ENCODE measurements at regions not wholly inside any gene's neighbourhood (a gene's known extent, or its start where the extent isn't known, plus 50 kb on each side); places are given as distances from the start of the nearest gene placed in this dataset.
A peak's percentile ranks its signal among the peaks of the same experiment; 100 is the strongest.
"Not testable (repeated sequence)": the region's sequence is repeated elsewhere in the genome, so short reads cannot be mapped to it uniquely, and the experiment has no call there.

GRCh38 chr11:90491466-90491865 is 268.6 kb upstream of the CHORDC1 start:
- Histone ChIP-seq H3K4me1 (ENCODE audit: control extremely low read depth in 1 of 4, control insufficient read depth in 4 of 4, insufficient read depth in 4 of 4, low read length in 3 of 4) (no peaks in the 10 kb centered on the region), H3K36me3 (ENCODE audit: control insufficient read depth in 4 of 4, insufficient read depth in 4 of 4, low read length in 3 of 4) (no peaks in the 10 kb centered on the region), H3K27ac (ENCODE audit: insufficient read depth in 1 of 2, low read depth in 1 of 2, low read length in 2 of 2, poor library complexity in 1 of 2, severe bottlenecking in 2 of 2) (no peak overlapping the region), H3K27me3 (replicated peaks in 2 of 5; ENCODE audit: control insufficient read depth in 4 of 5, insufficient read depth in 5 of 5, low read length in 4 of 5) (no peaks in the 10 kb centered on the region), H3K9me3 (ENCODE audit: control extremely low read depth in 1 of 5, control insufficient read depth in 4 of 5, insufficient read depth in 2 of 5, low read depth in 1 of 5, low read length in 4 of 5) (no peaks in the 10 kb centered on the region), H3K4me3 (ENCODE audit: control insufficient read depth in 1 of 7, extremely low read depth in 1 of 7, insufficient read depth in 4 of 7, low read depth in 2 of 7, low read length in 6 of 7) (no peak overlapping the region)
- 83% methylated on average over 1 of the region's 2 CpGs for WGBS (ENCODE audit: insufficient coverage)
- POLR2A ChIA-PET, result no interaction called here
- CTCF ChIA-PET, result no interaction called here
- DNase-seq, result no peak

GRCh38 chr11:90476442-90477007 is 253.7 kb upstream of the CHORDC1 start:
- Histone ChIP-seq H3K27ac (ENCODE audit: insufficient read depth in 1 of 2, low read depth in 1 of 2, low read length in 2 of 2, poor library complexity in 1 of 2, severe bottlenecking in 2 of 2) (no peak overlapping the region), H3K4me1 (ENCODE audit: control extremely low read depth in 1 of 4, control insufficient read depth in 4 of 4, insufficient read depth in 4 of 4, low read length in 3 of 4) (no peaks in the 10 kb centered on the region), H3K36me3 (ENCODE audit: control insufficient read depth in 4 of 4, insufficient read depth in 4 of 4, low read length in 3 of 4) (no peaks in the 10 kb centered on the region), H3K4me3 (ENCODE audit: control insufficient read depth in 1 of 7, extremely low read depth in 1 of 7, insufficient read depth in 4 of 7, low read depth in 2 of 7, low read length in 6 of 7) (no peak overlapping the region), H3K9me3 (ENCODE audit: control extremely low read depth in 1 of 5, control insufficient read depth in 4 of 5, insufficient read depth in 2 of 5, low read depth in 1 of 5, low read length in 4 of 5) (no peaks in the 10 kb centered on the region), H3K27me3 (replicated peaks in 2 of 5; ENCODE audit: control insufficient read depth in 4 of 5, insufficient read depth in 5 of 5, low read length in 4 of 5) (no peaks in the 10 kb centered on the region)
- CTCF ChIA-PET, result interaction anchor here (0.6 to 1.4 kb wide), 4 partner anchors 10 to 48 kb away, joined by 3 to 5 read pairs (median 3); no protein-coding TSS in a partner anchor
- WGBS (ENCODE audit: insufficient coverage), result 14% methylated on average over 1 of the region's 2 CpGs
- DNase-seq, result peak; percentile 56 to 79 (median 77)
- POLR2A ChIA-PET, result no interaction called here

GRCh38 chr11:90468923-90469322 is 246.1 kb upstream of the CHORDC1 start:
- ChIA-PET CTCF (no interaction called here), POLR2A (no interaction called here)
- H3K4me1 ChIP-seq (ENCODE audit: control extremely low read depth in 1 of 4, control insufficient read depth in 4 of 4, insufficient read depth in 4 of 4, low read length in 3 of 4), result no peaks in the 10 kb centered on the region
- no CpG with 5 or more reads among the region's 2 CpGs for WGBS (ENCODE audit: insufficient coverage)
- H3K4me3 ChIP-seq (ENCODE audit: control insufficient read depth in 1 of 7, extremely low read depth in 1 of 7, insufficient read depth in 4 of 7, low read depth in 2 of 7, low read length in 6 of 7), result no peak overlapping the region
- H3K9me3 ChIP-seq (ENCODE audit: control extremely low read depth in 1 of 5, control insufficient read depth in 4 of 5, insufficient read depth in 2 of 5, low read depth in 1 of 5, low read length in 4 of 5), result no peaks in the 10 kb centered on the region
- no peak overlapping the region for H3K27ac ChIP-seq (ENCODE audit: insufficient read depth in 1 of 2, low read depth in 1 of 2, low read length in 2 of 2, poor library complexity in 1 of 2, severe bottlenecking in 2 of 2)
- no peaks in the 10 kb centered on the region for H3K27me3 ChIP-seq (replicated peaks in 2 of 5; ENCODE audit: control insufficient read depth in 4 of 5, insufficient read depth in 5 of 5, low read length in 4 of 5)
- no peaks in the 10 kb centered on the region for H3K36me3 ChIP-seq (ENCODE audit: control insufficient read depth in 4 of 4, insufficient read depth in 4 of 4, low read length in 3 of 4)
- no peak for DNase-seq

GRCh38 chr11:90465553-90465952 is 242.7 kb upstream of the CHORDC1 start:
- ChIA-PET CTCF (no interaction called here), POLR2A (no interaction called here)
- Histone ChIP-seq H3K27me3 (replicated peaks in 2 of 5; ENCODE audit: control insufficient read depth in 4 of 5, insufficient read depth in 5 of 5, low read length in 4 of 5) (peaks cover 0 to 1% (median 0%) of the 10 kb centered on the region in 5 experiments), H3K36me3 (ENCODE audit: control insufficient read depth in 4 of 4, insufficient read depth in 4 of 4, low read length in 3 of 4) (no peaks in the 10 kb centered on the region), H3K27ac (ENCODE audit: insufficient read depth in 1 of 2, low read depth in 1 of 2, low read length in 2 of 2, poor library complexity in 1 of 2, severe bottlenecking in 2 of 2) (no peak overlapping the region), H3K4me3 (ENCODE audit: control insufficient read depth in 1 of 7, extremely low read depth in 1 of 7, insufficient read depth in 4 of 7, low read depth in 2 of 7, low read length in 6 of 7) (no peak overlapping the region), H3K9me3 (ENCODE audit: control extremely low read depth in 1 of 5, control insufficient read depth in 4 of 5, insufficient read depth in 2 of 5, low read depth in 1 of 5, low read length in 4 of 5) (no peaks in the 10 kb centered on the region), H3K4me1 (ENCODE audit: control extremely low read depth in 1 of 4, control insufficient read depth in 4 of 4, insufficient read depth in 4 of 4, low read length in 3 of 4) (no peaks in the 10 kb centered on the region)
- WGBS (ENCODE audit: insufficient coverage), result 100% methylated on average over 2 of the region's 5 CpGs
- DNase-seq, result no peak

- 88% methylated on average over 5 of the region's 6 CpGs for WGBS (ENCODE audit: insufficient coverage)
- DNase-seq; H3K9me3 ChIP-seq (ENCODE audit: control extremely low read depth in 1 of 5, control insufficient read depth in 4 of 5, insufficient read depth in 2 of 5, low read depth in 1 of 5, low read length in 4 of 5); H3K27me3 ChIP-seq (replicated peaks in 2 of 5; ENCODE audit: control insufficient read depth in 4 of 5, insufficient read depth in 5 of 5, low read length in 4 of 5); CTCF ChIA-PET; H3K27ac ChIP-seq (ENCODE audit: insufficient read depth in 1 of 2, low read depth in 1 of 2, low read length in 2 of 2, poor library complexity in 1 of 2, severe bottlenecking in 2 of 2); H3K4me1 ChIP-seq (ENCODE audit: control extremely low read depth in 1 of 4, control insufficient read depth in 4 of 4, insufficient read depth in 4 of 4, low read length in 3 of 4); H3K36me3 ChIP-seq (ENCODE audit: control insufficient read depth in 4 of 4, insufficient read depth in 4 of 4, low read length in 3 of 4); POLR2A ChIA-PET; H3K4me3 ChIP-seq (ENCODE audit: control insufficient read depth in 1 of 7, extremely low read depth in 1 of 7, insufficient read depth in 4 of 7, low read depth in 2 of 7, low read length in 6 of 7): not testable (repeated sequence)
Measured at GRCh38 chr11:90455347-90455920, 232.6 kb upstream of the CHORDC1 start.

GRCh38 chr11:90453525-90453924 is 230.7 kb upstream of the CHORDC1 start:
- H3K27ac ChIP-seq (ENCODE audit: insufficient read depth in 1 of 2, low read depth in 1 of 2, low read length in 2 of 2, poor library complexity in 1 of 2, severe bottlenecking in 2 of 2), result no peak overlapping the region
- no peak overlapping the region for H3K4me3 ChIP-seq (ENCODE audit: control insufficient read depth in 1 of 7, extremely low read depth in 1 of 7, insufficient read depth in 4 of 7, low read depth in 2 of 7, low read length in 6 of 7)
- DNase-seq, result no peak
- H3K4me1 ChIP-seq (ENCODE audit: control extremely low read depth in 1 of 4, control insufficient read depth in 4 of 4, insufficient read depth in 4 of 4, low read length in 3 of 4), result no peaks in the 10 kb centered on the region
- CTCF ChIA-PET, result no interaction called here
- H3K27me3 ChIP-seq (replicated peaks in 2 of 5; ENCODE audit: control insufficient read depth in 4 of 5, insufficient read depth in 5 of 5, low read length in 4 of 5), result no peaks in the 10 kb centered on the region
- H3K36me3 ChIP-seq (ENCODE audit: control insufficient read depth in 4 of 4, insufficient read depth in 4 of 4, low read length in 3 of 4), result no peaks in the 10 kb centered on the region
- POLR2A ChIA-PET, result no interaction called here
- H3K9me3 ChIP-seq (ENCODE audit: control extremely low read depth in 1 of 5, control insufficient read depth in 4 of 5, insufficient read depth in 2 of 5, low read depth in 1 of 5, low read length in 4 of 5), result no peaks in the 10 kb centered on the region

GRCh38 chr11:90449606-90450005 is 226.8 kb upstream of the CHORDC1 start:
- Histone ChIP-seq H3K4me1 (ENCODE audit: control extremely low read depth in 1 of 4, control insufficient read depth in 4 of 4, insufficient read depth in 4 of 4, low read length in 3 of 4) (no peaks in the 10 kb centered on the region), H3K27ac (ENCODE audit: insufficient read depth in 1 of 2, low read depth in 1 of 2, low read length in 2 of 2, poor library complexity in 1 of 2, severe bottlenecking in 2 of 2) (no peak overlapping the region), H3K27me3 (replicated peaks in 2 of 5; ENCODE audit: control insufficient read depth in 4 of 5, insufficient read depth in 5 of 5, low read length in 4 of 5) (no peaks in the 10 kb centered on the region), H3K9me3 (ENCODE audit: control extremely low read depth in 1 of 5, control insufficient read depth in 4 of 5, insufficient read depth in 2 of 5, low read depth in 1 of 5, low read length in 4 of 5) (no peaks in the 10 kb centered on the region), H3K36me3 (ENCODE audit: control insufficient read depth in 4 of 4, insufficient read depth in 4 of 4, low read length in 3 of 4) (no peaks in the 10 kb centered on the region), H3K4me3 (ENCODE audit: control insufficient read depth in 1 of 7, extremely low read depth in 1 of 7, insufficient read depth in 4 of 7, low read depth in 2 of 7, low read length in 6 of 7) (no peak overlapping the region)
- ChIA-PET POLR2A (no interaction called here), CTCF (no interaction called here)
- no CpG with 5 or more reads among the region's 2 CpGs for WGBS (ENCODE audit: insufficient coverage)
- no peak for DNase-seq
